ENCODE measurements at regions not wholly inside any gene's neighbourhood (a gene's known extent, or its start where the extent isn't known, plus 50 kb on each side); places are given as distances from the start of the nearest gene placed in this dataset.

GRCh38 chr18:40851014-40851429 lies 1104.0 kb upstream of the PIK3C3 start:
- TF ChIP-seq POLR2AphosphoS5 (IDR thresholded peaks at IDR 0.05; ENCODE audit: low read depth, low read length) (no peak), REST (IDR thresholded peaks at IDR 0.05; ENCODE audit: insufficient read depth in 1 of 2, low read depth in 2 of 2, low read length in 2 of 2) (no peak), FOXP2 (optimal IDR thresholded peaks at IDR 0.05; ENCODE audit: borderline replicate concordance, extremely low read depth, extremely low read length, insufficient read depth) (no peak)

Data from PFSK-1 (cell line).